GM12878 (cell line): ENCODE measurements at regions not wholly inside any gene's neighbourhood (a gene's known extent, or its start where the extent isn't known, plus 50 kb on each side); places are given as distances from the start of the nearest gene placed in this dataset.

Experiments
- ATAC-seq: fragments of 200-7000 bp; cut with Tn5 transposase; 3 replicates; pipeline ENCODE4 v1.9.1; 2020; ENCODE audit warnings: mild to moderate bottlenecking, moderate library complexity
- BruUV-seq: library from RNA; stranded (reverse); fragments of 400-500 nt; replicated peaks from 2 replicates; lab custom pipeline; 2021; lab: Mats Ljungman, UMichigan
- CTCF ChIA-PET: fragments of 300-600 bp; sonication (Branson Sonifier 250); formaldehyde crosslinking; extraction: SDS; loops from one replicate; lab custom pipeline; 2021; ENCODE audit warnings: inconsistent platforms; lab: Yijun Ruan, JAX
- POLR2A ChIA-PET: fragments of 350-600 bp; formaldehyde crosslinking; extraction: SDS; loops from one replicate; lab custom pipeline; 2021; ENCODE audit warnings: inconsistent platforms; lab: Charles Lee
- RAD21 ChIA-PET: fragments of 300-600 bp; sonication (Branson Sonifier 250); formaldehyde crosslinking; loops from one replicate; lab custom pipeline; 2023; ENCODE audit warnings: antibody characterized with exemption; ENCODE audit not compliant: unreplicated experiment; lab: Charles Lee
- SMC1A ChIA-PET: fragments of 300-600 bp; sonication (Branson Sonifier 250); formaldehyde crosslinking; loops from one replicate; lab custom pipeline; 2023; ENCODE audit not compliant: unreplicated experiment, uncharacterized antibody; lab: Charles Lee
- DNase-seq: peaks from one replicate; pipeline ENCODE4 v3.0.0-alpha.2; 2011; ENCODE audit warnings: low read depth, low spot score
- FAIRE-seq: peaks from 3 replicates; lab custom pipeline; 2011; peaks lifted over from hg19 to GRCh38; lab: Jason Lieb, UNC
- H2AFZ ChIP-seq: 2 replicates; pipeline ENCODE4 v1.6.0; 2011; ENCODE audit warnings: low read depth, low read length, control low read depth; ENCODE audit not compliant: control insufficient read depth
- H3K27ac ChIP-seq: 2 replicates; pipeline ENCODE4 v1.5.1; 2011; ENCODE audit warnings: control low read depth; ENCODE audit not compliant: control insufficient read depth, insufficient read depth
- H3K27me3 ChIP-seq, 2 experiments: replicated peaks in 1 of 2; 2 replicates each; pipeline versions ENCODE4 v1.6.0 to v1.6.1; 2011; ENCODE audit warnings: low read length in 1 of 2; ENCODE audit not compliant: control insufficient read depth in 2 of 2, insufficient read depth in 2 of 2
- H3K36me3 ChIP-seq, 2 experiments: 2 replicates each; pipeline ENCODE4 v1.5.1; 2011; ENCODE audit warnings: low read length in 1 of 2; ENCODE audit not compliant: control insufficient read depth in 2 of 2, insufficient read depth in 2 of 2
- H3K4me1 ChIP-seq: 2 replicates; pipeline ENCODE4 v1.6.1; 2011; ENCODE audit warnings: mild to moderate bottlenecking, low read length, moderate library complexity, mixed read lengths; ENCODE audit not compliant: control insufficient read depth, insufficient read depth
- H3K4me2 ChIP-seq: 2 replicates; pipeline ENCODE4 v1.6.0; 2011; ENCODE audit warnings: control low read depth; ENCODE audit not compliant: control insufficient read depth, insufficient read depth
- H3K4me3 ChIP-seq: fragments of 200-600 bp; sonication (generic); 2 replicates; pipeline ENCODE4 v1.5.1; 2016
- H3K79me2 ChIP-seq: 2 replicates; pipeline ENCODE4 v1.6.0; 2011; ENCODE audit warnings: low read length; ENCODE audit not compliant: control insufficient read depth, insufficient read depth
- H3K9ac ChIP-seq: 2 replicates; pipeline ENCODE4 v1.8.0; 2011; ENCODE audit warnings: low read length, control low read depth, mixed read lengths; ENCODE audit not compliant: control insufficient read depth, insufficient read depth
- H3K9me3 ChIP-seq: replicated peaks from 3 replicates; pipeline ENCODE4 v1.5.1; 2011; ENCODE audit warnings: mild to moderate bottlenecking, low read length; ENCODE audit not compliant: control insufficient read depth, insufficient read depth
- H4K20me1 ChIP-seq: 2 replicates; pipeline ENCODE4 v1.6.0; 2011; ENCODE audit not compliant: control insufficient read depth, insufficient read depth
- BHLHE40 ChIP-seq, 2 experiments: fragments of 450-650 bp in 1 of 2; IDR thresholded peaks; 2 replicates each; pipeline ENCODE4 v1.6.1; 2011 to 2017; ENCODE audit warnings: low read depth in 2 of 2, borderline replicate concordance in 1 of 2, improper control_type of control experiment in 1 of 2, low read length in 1 of 2, mild to moderate bottlenecking in 1 of 2
- CBX5 ChIP-seq: sonication (generic); IDR thresholded peaks from 2 replicates; pipeline ENCODE4 v1.6.1; 2016; ENCODE audit warnings: low read depth, moderate library complexity, mild to moderate bottlenecking, inconsistent platforms
- ETV6 ChIP-seq, 2 experiments: fragments of 450-650 bp in 1 of 2; IDR thresholded peaks in 1 of 2; conservative IDR thresholded peaks in 1 of 2; 2 replicates each; pipeline ENCODE4 v1.6.1; 2014; ENCODE audit warnings: antibody characterized with exemption in 1 of 2, borderline replicate concordance in 1 of 2, low read depth in 1 of 2, mild to moderate bottlenecking in 1 of 2, moderate library complexity in 1 of 2
- FOXK2 ChIP-seq: fragments of 450-650 bp; IDR thresholded peaks from 2 replicates; pipeline ENCODE4 v1.6.1; 2017; ENCODE audit warnings: mild to moderate bottlenecking, moderate library complexity
- KLF5 ChIP-seq: fragments of 450-650 bp; IDR thresholded peaks from 2 replicates; pipeline ENCODE4 v1.6.1; 2014; ENCODE audit warnings: mild to moderate bottlenecking; ENCODE audit not compliant: partially characterized antibody
- MEF2B ChIP-seq: fragments of 450-650 bp; IDR thresholded peaks from 2 replicates; pipeline ENCODE4 v1.6.1; 2018; ENCODE audit warnings: mild to moderate bottlenecking, moderate library complexity; ENCODE audit not compliant: partially characterized antibody, poor library complexity, severe bottlenecking
- NKRF ChIP-seq: fragments of 450-650 bp; conservative IDR thresholded peaks from 2 replicates; pipeline ENCODE4 v1.6.1; 2017; ENCODE audit warnings: mild to moderate bottlenecking, moderate library complexity
- PAX8 ChIP-seq: fragments of 450-650 bp; IDR thresholded peaks from 2 replicates; pipeline ENCODE4 v1.6.1; 2017; ENCODE audit warnings: mild to moderate bottlenecking, moderate library complexity
- RELA ChIP-seq: fragments of 450-650 bp; IDR thresholded peaks from 2 replicates; pipeline ENCODE4 v1.8.0; 2014; ENCODE audit warnings: borderline replicate concordance; ENCODE audit not compliant: partially characterized antibody
- RELB ChIP-seq: fragments of 450-650 bp; IDR thresholded peaks from 2 replicates; pipeline ENCODE4 v1.6.1; 2017; ENCODE audit warnings: low read depth, mild to moderate bottlenecking, moderate library complexity
- REST ChIP-seq: IDR thresholded peaks from 2 replicates; pipeline ENCODE4 v1.6.1; 2012; ENCODE audit warnings: mild to moderate bottlenecking, low read depth, low read length
- SRF ChIP-seq, 2 experiments: IDR thresholded peaks; 2 replicates each; pipeline ENCODE4 v1.6.1; 2011; ENCODE audit warnings: low read depth in 2 of 2, low read length in 2 of 2, mild to moderate bottlenecking in 1 of 2, moderate library complexity in 1 of 2
- in situ Hi-C: fragments of 300-500 bp; cut with MboI; formaldehyde crosslinking; loops from 9 replicates; pipeline ENCODE4 v1.14.3; 2018; ENCODE audit warnings: mixed read lengths
- intact Hi-C: fragments of 100-400 bp; cut with micrococcal nuclease; formaldehyde crosslinking; loops from one replicate; pipeline ENCODE4 v1.14.2; 2022; ENCODE audit not compliant: unreplicated experiment
- TF ChIP-seq, protein P1 (sequence below): IDR thresholded peaks from 2 replicates; pipeline ENCODE4 v1.6.1; 2011; ENCODE audit warnings: low read depth, mild to moderate bottlenecking, low read length, moderate library complexity, borderline replicate concordance; ENCODE audit errors: extremely low read depth

GRCh38 chr4:114310296-114310925 lies 288.2 kb upstream of the UGT8 start:
- ATAC-seq, result no peak
- RAD21 ChIA-PET, result no interaction called here
- H3K4me3 ChIP-seq, result no peak overlapping the region
- POLR2A ChIA-PET, result no interaction called here
- H3K36me3 ChIP-seq, result no peaks in the 10 kb centered on the region
- no peaks in the 10 kb centered on the region for H3K9me3 ChIP-seq
- no peak overlapping the region for H3K27ac ChIP-seq
- no peak overlapping the region for H2AFZ ChIP-seq
- TF ChIP-seq CBX5, result no peak
- TF ChIP-seq, protein P1, sequence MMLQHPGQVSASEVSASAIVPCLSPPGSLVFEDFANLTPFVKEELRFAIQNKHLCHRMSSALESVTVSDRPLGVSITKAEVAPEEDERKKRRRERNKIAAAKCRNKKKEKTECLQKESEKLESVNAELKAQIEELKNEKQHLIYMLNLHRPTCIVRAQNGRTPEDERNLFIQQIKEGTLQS, result no peak
- no peak for TF ChIP-seq RELA
- no peak for TF ChIP-seq NKRF
- no peak for TF ChIP-seq PAX8
- no peak for TF ChIP-seq KLF5
- no peak for TF ChIP-seq SRF (IDR thresholded peaks at IDR 0.05; ENCODE audit: low read depth in 2 of 2, low read length in 2 of 2)
- TF ChIP-seq BHLHE40 (IDR thresholded peaks at IDR 0.05; ENCODE audit: borderline replicate concordance in 1 of 2, low read depth in 2 of 2, low read length in 1 of 2), result no peak
- TF ChIP-seq FOXK2, result no peak
- no peak for TF ChIP-seq RELB
- TF ChIP-seq REST, result no peak
- TF ChIP-seq ETV6 (conservative IDR thresholded peaks at IDR 0.05 in 1 of 2, IDR thresholded peaks at IDR 0.05 in 1 of 2; ENCODE audit: borderline replicate concordance in 1 of 2, low read depth in 1 of 2), result no peak
- no peak for TF ChIP-seq MEF2B
- in situ Hi-C loops, result no loop called here
- no peaks in the 10 kb centered on the region for H3K79me2 ChIP-seq
- DNase-seq, result no peak
- no peaks in the 10 kb centered on the region for H3K4me1 ChIP-seq
- no peak for FAIRE-seq
- no peaks in the 10 kb centered on the region for H3K27me3 ChIP-seq
- H3K9ac ChIP-seq, result no peak overlapping the region
- no peak overlapping the region for H3K4me2 ChIP-seq
- intact Hi-C loops, result no loop called here
- SMC1A ChIA-PET, result no interaction called here
- CTCF ChIA-PET, result no interaction called here
- BruUV-seq, result no TSS peak
- no peaks in the 10 kb centered on the region for H4K20me1 ChIP-seq
